ENCODE measurements at regions not wholly inside any gene's neighbourhood (a gene's known extent, or its start where the extent isn't known, plus 50 kb on each side); places are given as distances from the start of the nearest gene placed in this dataset.

DNA sequence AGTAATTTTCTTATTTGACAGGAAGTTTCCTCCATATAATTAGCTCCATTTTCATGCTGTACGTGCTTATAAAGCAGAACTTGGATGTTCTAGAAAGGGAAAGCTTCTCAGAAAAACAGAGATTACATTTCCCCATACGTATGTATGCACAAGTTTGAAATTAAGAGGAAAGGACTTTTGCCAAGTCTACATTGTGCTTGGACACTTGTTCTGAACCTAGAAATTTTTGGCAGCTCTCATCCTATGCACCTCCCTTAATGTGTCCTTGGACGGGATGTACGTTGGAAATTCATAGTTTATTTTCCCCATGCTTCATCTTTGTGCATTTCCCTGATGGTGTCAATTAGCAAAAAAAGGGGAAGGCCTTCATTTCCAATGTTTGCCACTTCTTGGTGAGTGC, 322.7 kb downstream of the BLID start:
- intact Hi-C loops (cut with DNase I), result no loop called here
- H3K9me3 ChIP-seq, result no peaks in the 10 kb centered on the region

DNA sequence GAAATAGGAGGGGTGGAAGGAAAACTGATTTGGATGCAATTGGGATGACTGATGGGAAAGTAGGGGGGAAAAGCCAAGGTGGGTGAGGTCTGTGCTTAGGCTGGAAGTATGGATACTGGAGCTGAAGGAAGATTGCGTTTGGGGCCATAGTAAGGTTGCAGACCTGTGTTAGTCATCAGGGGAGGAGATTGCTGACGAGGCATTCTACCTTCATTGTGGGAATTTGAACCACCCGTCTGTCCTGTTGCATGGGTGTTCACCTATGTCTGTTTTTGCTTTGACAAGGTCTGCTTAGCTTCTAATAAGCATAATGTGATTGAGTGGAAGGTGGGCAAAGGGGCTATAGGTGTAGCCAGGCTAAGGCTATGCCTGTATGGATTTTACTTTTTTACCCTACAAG, 323.8 kb downstream of the BLID start:
- H3K27ac ChIP-seq, result no peak overlapping the region
- H3K9me3 ChIP-seq, result peaks cover 0 to 3% of the 10 kb centered on the region in 2 donors
- TF ChIP-seq, protein P1, sequence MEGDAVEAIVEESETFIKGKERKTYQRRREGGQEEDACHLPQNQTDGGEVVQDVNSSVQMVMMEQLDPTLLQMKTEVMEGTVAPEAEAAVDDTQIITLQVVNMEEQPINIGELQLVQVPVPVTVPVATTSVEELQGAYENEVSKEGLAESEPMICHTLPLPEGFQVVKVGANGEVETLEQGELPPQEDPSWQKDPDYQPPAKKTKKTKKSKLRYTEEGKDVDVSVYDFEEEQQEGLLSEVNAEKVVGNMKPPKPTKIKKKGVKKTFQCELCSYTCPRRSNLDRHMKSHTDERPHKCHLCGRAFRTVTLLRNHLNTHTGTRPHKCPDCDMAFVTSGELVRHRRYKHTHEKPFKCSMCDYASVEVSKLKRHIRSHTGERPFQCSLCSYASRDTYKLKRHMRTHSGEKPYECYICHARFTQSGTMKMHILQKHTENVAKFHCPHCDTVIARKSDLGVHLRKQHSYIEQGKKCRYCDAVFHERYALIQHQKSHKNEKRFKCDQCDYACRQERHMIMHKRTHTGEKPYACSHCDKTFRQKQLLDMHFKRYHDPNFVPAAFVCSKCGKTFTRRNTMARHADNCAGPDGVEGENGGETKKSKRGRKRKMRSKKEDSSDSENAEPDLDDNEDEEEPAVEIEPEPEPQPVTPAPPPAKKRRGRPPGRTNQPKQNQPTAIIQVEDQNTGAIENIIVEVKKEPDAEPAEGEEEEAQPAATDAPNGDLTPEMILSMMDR (IDR thresholded peaks at IDR 0.05), result no peak
- no peak overlapping the region for H3K4me3 ChIP-seq
- ATAC-seq (no peak), DNase-seq (no peak)
- no peaks in the 10 kb centered on the region for H3K27me3 ChIP-seq
- no peaks in the 10 kb centered on the region for H3K4me1 ChIP-seq
- intact Hi-C loops (cut with DNase I), result no loop called here
- H3K36me3 ChIP-seq, result no peaks in the 10 kb centered on the region

More for the DNA sequence above, 322.7 kb downstream of the BLID start:
- TF ChIP-seq, protein P1 (IDR thresholded peaks at IDR 0.05), result no peak
- Histone ChIP-seq H3K27me3 (no peaks in the 10 kb centered on the region), H3K36me3 (no peaks in the 10 kb centered on the region), H3K27ac (no peak overlapping the region), H3K4me1 (no peaks in the 10 kb centered on the region), H3K4me3 (no peak overlapping the region)
- ATAC-seq (no peak), DNase-seq (peak in 1 of 4 donors; percentile 8)

DNA sequence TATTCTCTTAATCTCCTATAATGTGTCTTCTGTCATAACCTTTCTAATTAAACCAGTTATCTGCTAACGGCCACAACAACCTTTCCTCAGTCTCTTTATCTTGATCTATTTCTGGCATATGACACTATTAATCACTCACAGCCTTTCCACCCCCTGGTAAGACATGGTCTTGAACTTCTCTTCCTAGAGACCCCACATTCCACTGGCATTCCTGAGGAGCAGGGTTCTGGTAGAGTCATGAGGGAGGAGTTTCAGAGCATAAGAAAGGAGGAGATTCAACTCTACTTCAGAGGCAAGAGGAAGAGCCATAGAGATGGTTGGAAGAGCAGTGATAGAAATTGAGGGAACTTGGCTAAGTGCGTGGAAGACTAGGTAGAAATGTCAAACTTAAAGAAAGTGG, 325.6 kb downstream of the BLID start:
- Histone ChIP-seq H3K4me3 (no peak overlapping the region), H3K4me1 (no peaks in the 10 kb centered on the region), H3K36me3 (no peaks in the 10 kb centered on the region), H3K27ac (no peak overlapping the region), H3K27me3 (no peaks in the 10 kb centered on the region), H3K9me3 (peaks cover 0 to 14% of the 10 kb centered on the region in 2 donors)
- TF ChIP-seq, protein P1 (IDR thresholded peaks at IDR 0.05), result no peak
- DNase-seq (no peak), ATAC-seq (no peak)
- intact Hi-C loops (cut with DNase I), result no loop called here

DNA sequence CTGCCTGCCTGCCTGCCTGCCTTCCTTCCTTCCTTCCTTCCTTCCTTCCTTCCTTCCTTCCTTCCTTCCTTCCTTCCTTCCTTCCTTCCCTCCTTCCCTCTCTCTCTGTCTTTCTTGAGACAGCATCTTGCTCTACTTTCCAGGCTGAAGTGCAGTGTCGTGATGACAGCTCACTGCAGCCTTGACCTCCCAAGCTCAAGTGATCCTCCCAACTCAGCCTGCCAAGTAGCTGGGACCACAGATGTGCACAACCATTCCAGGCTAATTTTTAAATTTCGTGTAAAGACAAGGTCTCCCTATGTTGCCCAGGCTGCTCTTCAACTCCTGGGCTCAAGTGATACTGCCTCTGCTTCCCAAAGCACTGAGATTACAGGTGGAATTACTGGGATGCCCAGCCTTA, 328.2 kb upstream of the SORL1-AS1 start:
- no peaks in the 10 kb centered on the region for H3K4me1 ChIP-seq
- TF ChIP-seq, protein P1 (IDR thresholded peaks at IDR 0.05), result no peak
- no peak overlapping the region for H3K4me3 ChIP-seq
- ATAC-seq (no peak), DNase-seq (no peak)
- peaks cover 0 to 4% of the 10 kb centered on the region in 2 donors for H3K9me3 ChIP-seq
- no peak overlapping the region for H3K27ac ChIP-seq
- H3K36me3 ChIP-seq, result no peaks in the 10 kb centered on the region
- H3K27me3 ChIP-seq, result no peaks in the 10 kb centered on the region
- intact Hi-C loops (cut with DNase I), result no loop called here

DNA sequence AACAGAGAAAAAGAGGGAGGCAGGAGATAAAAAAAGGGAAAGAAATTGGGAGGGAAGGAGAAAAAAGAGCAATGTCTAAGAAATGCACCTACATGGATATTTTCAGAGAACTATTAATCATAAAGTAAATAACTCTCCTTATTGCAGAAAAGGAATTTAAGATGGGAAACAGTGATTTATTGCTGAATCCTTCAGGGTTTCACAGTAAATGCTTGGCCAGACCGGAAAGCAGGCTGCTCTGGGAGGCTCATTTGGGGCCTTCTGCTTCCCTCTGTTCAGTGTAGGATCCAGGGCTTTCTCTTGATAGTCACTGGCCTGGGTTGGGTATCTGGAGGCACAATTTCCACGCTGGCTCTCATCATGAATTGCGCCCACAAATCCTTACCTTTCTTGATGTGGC, 324.3 kb upstream of the SORL1-AS1 start:
- DNase-seq (no peak), ATAC-seq (no peak)
- Histone ChIP-seq H3K9me3 (no peaks in the 10 kb centered on the region), H3K27ac (no peak overlapping the region), H3K36me3 (no peaks in the 10 kb centered on the region), H3K27me3 (no peaks in the 10 kb centered on the region), H3K4me3 (no peak overlapping the region), H3K4me1 (no peaks in the 10 kb centered on the region)
- intact Hi-C loops (cut with DNase I), result no loop called here
- TF ChIP-seq, protein P1 (IDR thresholded peaks at IDR 0.05), result no peak
